OCI-LY3 (cell line): ENCODE measurements at regions not wholly inside any gene's neighbourhood (a gene's known extent, or its start where the extent isn't known, plus 50 kb on each side); places are given as distances from the start of the nearest gene placed in this dataset.

Experiments used
- CTCF ChIP-seq: fragments of 200-600, 300-600 bp; sonication (generic); IDR thresholded peaks from 2 replicates; pipeline ENCODE4 v1.5.1; 2014; ENCODE audit warnings: antibody characterized with exemption, low read length, low read depth
- EZH2phosphoT487 ChIP-seq: fragments of 200-600 bp; shearing (Covaris generic); IDR thresholded peaks from 2 replicates; pipeline ENCODE4 v1.6.1; 2018; ENCODE audit warnings: antibody characterized with exemption, mixed run types, low read depth

- TF ChIP-seq CTCF (no peak), EZH2phosphoT487 (no peak)
These were observed 358.2 kb upstream of the CLNK start for GRCh38 chr4:11042760-11043159.
